ENCODE measurements at regions not wholly inside any gene's neighbourhood (a gene's known extent, or its start where the extent isn't known, plus 50 kb on each side); places are given as distances from the start of the nearest gene placed in this dataset.

- no peak for DNase-seq (ENCODE audit: low read depth)
- no peak overlapping the region for H3K4me3 ChIP-seq (ENCODE audit: low read depth, low read length)
- TF ChIP-seq, protein P1, sequence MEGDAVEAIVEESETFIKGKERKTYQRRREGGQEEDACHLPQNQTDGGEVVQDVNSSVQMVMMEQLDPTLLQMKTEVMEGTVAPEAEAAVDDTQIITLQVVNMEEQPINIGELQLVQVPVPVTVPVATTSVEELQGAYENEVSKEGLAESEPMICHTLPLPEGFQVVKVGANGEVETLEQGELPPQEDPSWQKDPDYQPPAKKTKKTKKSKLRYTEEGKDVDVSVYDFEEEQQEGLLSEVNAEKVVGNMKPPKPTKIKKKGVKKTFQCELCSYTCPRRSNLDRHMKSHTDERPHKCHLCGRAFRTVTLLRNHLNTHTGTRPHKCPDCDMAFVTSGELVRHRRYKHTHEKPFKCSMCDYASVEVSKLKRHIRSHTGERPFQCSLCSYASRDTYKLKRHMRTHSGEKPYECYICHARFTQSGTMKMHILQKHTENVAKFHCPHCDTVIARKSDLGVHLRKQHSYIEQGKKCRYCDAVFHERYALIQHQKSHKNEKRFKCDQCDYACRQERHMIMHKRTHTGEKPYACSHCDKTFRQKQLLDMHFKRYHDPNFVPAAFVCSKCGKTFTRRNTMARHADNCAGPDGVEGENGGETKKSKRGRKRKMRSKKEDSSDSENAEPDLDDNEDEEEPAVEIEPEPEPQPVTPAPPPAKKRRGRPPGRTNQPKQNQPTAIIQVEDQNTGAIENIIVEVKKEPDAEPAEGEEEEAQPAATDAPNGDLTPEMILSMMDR (IDR thresholded peaks at IDR 0.05; ENCODE audit: insufficient read depth, low read length): no peak
Observed at GRCh38 chr7:93779115-93779514, 111.4 kb downstream of the TFPI2 start.

DNA sequence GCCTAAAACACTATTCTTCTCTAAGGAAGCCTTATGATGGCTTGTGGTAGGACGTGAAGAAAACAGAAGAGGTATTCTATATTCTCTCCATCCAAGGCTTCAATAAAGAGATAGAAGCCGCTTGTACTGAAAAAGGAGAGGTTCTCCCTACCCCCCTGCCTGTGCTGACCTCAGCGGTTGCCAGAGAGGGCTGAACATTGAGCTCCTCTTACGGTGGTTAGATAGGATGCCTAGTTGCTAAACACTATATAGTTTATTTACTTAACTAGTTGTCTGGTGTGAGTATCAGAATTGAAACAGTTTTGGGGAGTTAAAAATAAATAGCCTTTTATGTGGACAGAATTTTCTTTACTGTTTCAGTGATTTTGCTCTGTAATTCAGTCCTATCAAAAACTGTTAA, 112.2 kb downstream of the TFPI2 start:
- TF ChIP-seq, protein P1 (IDR thresholded peaks at IDR 0.05; ENCODE audit: insufficient read depth, low read length): no peak
- no peak overlapping the region for H3K4me3 ChIP-seq (ENCODE audit: low read depth, low read length)
- DNase-seq (ENCODE audit: low read depth): no peak

DNA sequence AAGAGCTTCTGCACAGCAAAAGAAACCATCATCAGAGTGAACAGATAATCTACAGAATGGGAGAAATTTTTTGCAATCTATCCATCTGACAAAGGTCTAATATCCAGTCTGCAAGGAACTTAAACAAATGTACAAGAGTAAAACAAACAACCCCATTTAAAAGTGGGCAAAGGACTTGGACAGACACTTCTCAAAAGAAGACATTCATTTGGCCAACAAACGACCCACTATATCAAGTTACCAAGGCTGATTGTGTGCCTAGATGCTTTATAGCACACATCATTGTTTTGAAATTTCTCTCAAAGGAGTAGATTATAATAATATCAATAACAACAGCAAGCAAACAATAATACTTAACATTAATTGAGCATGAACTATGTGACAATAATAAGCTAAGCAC, 117.1 kb downstream of the TFPI2 start:
- TF ChIP-seq, protein P1 (IDR thresholded peaks at IDR 0.05; ENCODE audit: insufficient read depth, low read length): no peak
- no peak for DNase-seq (ENCODE audit: low read depth)
- no peak overlapping the region for H3K4me3 ChIP-seq (ENCODE audit: low read depth, low read length)

DNA sequence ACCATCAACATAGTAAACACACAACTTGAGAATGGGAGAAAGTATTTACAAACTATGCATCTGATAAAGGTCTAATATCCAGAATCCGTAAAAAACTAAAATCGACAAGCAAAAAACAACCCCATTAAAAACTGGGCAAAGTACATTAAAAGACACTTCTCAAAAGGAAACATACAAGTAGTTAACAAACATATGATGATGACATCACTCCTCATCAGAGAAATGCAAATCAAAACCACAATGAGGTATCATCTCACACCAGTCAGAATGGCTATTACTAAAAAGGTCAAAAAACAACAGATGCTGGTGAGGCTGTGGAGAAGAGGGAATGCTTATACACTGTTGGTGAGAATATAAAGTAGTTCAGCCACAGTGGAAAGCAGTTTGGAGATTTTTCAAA, 125.1 kb downstream of the TFPI2 start:
- TF ChIP-seq, protein P1 (IDR thresholded peaks at IDR 0.05; ENCODE audit: insufficient read depth, low read length): no peak
- no peak for DNase-seq (ENCODE audit: low read depth)
- no peak overlapping the region for H3K4me3 ChIP-seq (ENCODE audit: low read depth, low read length)

DNA sequence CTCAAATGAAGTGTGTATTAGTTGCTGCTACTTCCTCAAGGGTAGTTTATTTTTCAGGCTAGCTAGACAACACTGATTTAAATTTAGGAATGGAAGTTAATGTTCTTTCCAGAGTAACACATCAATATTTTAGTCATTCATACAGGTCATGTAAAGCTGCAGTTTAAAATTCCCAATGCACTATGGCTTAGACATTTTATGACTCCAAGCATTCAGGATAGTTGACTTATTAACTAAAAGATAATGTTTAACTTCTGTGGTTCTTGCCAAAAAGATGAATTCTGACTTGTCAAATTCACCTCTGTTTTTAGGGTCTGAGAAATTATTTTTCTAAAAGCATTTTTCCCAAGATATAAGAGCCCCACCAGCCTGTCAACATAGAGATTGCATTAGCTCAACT, 131.9 kb downstream of the TFPI2 start:
- no peak overlapping the region for H3K4me3 ChIP-seq (ENCODE audit: low read depth, low read length)
- no peak for DNase-seq (ENCODE audit: low read depth)
- TF ChIP-seq, protein P1 (IDR thresholded peaks at IDR 0.05; ENCODE audit: insufficient read depth, low read length): no peak

DNA sequence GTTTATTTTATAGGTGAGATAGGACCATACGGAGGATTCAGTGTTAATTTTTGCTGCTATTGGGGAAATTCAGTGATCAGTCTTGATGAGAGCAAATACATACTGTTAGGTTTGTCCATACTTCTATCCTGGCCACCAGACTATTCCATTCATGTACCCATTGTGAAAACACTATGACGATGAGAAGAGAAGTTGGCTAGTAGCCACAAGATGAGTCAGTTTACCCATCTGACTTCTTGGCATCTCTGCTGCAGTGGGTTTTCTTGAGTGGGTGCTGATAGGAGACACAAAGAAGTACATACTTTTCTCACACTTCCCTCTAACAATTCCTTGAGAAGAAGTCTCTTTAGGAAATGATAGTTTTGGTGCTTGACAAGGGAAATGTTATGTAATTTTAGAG, 133.1 kb downstream of the TFPI2 start:
- H3K4me3 ChIP-seq (ENCODE audit: low read depth, low read length): no peak overlapping the region
- peak; percentile 15 for DNase-seq (ENCODE audit: low read depth)
- TF ChIP-seq, protein P1 (IDR thresholded peaks at IDR 0.05; ENCODE audit: insufficient read depth, low read length): no peak

GRCh38 chr7:93756890-93757289, 133.7 kb downstream of the TFPI2 start:
- no peak for DNase-seq (ENCODE audit: low read depth)
- no peak overlapping the region for H3K4me3 ChIP-seq (ENCODE audit: low read depth, low read length)
- TF ChIP-seq, protein P1 (IDR thresholded peaks at IDR 0.05; ENCODE audit: insufficient read depth, low read length): no peak
